ENCODE measurements at regions not wholly inside any gene's neighbourhood (a gene's known extent, or its start where the extent isn't known, plus 50 kb on each side); places are given as distances from the start of the nearest gene placed in this dataset.
"Not testable (repeated sequence)": the region's sequence is repeated elsewhere in the genome, so short reads cannot be mapped to it uniquely, and the experiment has no call there.

- Histone ChIP-seq H3K9me2 (no peaks in the 10 kb centered on the region), H3K9ac (no peak overlapping the region), H3F3A (replicated peaks; ENCODE audit: insufficient read depth) (no peaks in the 10 kb centered on the region), H3K27ac (ENCODE audit: low read depth in 2 of 2, low read length in 1 of 2) (no peak overlapping the region), H3K79me2 (ENCODE audit: insufficient read depth) (no peaks in the 10 kb centered on the region), H3K4me1 (ENCODE audit: control insufficient read depth in 1 of 2, insufficient read depth in 2 of 2, low read depth in 1 of 2, low read length in 1 of 2) (no peaks in the 10 kb centered on the region), H3K27me3 (ENCODE audit: insufficient read depth) (no peaks in the 10 kb centered on the region), H4K20me1 (ENCODE audit: insufficient read depth) (no peaks in the 10 kb centered on the region), H2AFZ (ENCODE audit: low read depth) (no peak overlapping the region), H3K4me2 (no peak overlapping the region), H3K36me3 (replicated peaks in 1 of 2; ENCODE audit: control insufficient read depth in 1 of 2, insufficient read depth in 2 of 2, low read length in 1 of 2) (no peaks in the 10 kb centered on the region), H3K4me3 (ENCODE audit: low read depth in 2 of 2, low read length in 1 of 2) (no peak overlapping the region), H3K9me3 (no peaks in the 10 kb centered on the region)
- CTCF ChIA-PET: no interaction called here
- no peak for TF ChIP-seq NRF1 (IDR thresholded peaks at IDR 0.05; ENCODE audit: low read depth, low read length)
- TF ChIP-seq MEF2A (IDR thresholded peaks at IDR 0.05; ENCODE audit: borderline replicate concordance, low read depth): no peak
- TF ChIP-seq, protein P1, sequence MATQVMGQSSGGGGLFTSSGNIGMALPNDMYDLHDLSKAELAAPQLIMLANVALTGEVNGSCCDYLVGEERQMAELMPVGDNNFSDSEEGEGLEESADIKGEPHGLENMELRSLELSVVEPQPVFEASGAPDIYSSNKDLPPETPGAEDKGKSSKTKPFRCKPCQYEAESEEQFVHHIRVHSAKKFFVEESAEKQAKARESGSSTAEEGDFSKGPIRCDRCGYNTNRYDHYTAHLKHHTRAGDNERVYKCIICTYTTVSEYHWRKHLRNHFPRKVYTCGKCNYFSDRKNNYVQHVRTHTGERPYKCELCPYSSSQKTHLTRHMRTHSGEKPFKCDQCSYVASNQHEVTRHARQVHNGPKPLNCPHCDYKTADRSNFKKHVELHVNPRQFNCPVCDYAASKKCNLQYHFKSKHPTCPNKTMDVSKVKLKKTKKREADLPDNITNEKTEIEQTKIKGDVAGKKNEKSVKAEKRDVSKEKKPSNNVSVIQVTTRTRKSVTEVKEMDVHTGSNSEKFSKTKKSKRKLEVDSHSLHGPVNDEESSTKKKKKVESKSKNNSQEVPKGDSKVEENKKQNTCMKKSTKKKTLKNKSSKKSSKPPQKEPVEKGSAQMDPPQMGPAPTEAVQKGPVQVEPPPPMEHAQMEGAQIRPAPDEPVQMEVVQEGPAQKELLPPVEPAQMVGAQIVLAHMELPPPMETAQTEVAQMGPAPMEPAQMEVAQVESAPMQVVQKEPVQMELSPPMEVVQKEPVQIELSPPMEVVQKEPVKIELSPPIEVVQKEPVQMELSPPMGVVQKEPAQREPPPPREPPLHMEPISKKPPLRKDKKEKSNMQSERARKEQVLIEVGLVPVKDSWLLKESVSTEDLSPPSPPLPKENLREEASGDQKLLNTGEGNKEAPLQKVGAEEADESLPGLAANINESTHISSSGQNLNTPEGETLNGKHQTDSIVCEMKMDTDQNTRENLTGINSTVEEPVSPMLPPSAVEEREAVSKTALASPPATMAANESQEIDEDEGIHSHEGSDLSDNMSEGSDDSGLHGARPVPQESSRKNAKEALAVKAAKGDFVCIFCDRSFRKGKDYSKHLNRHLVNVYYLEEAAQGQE (IDR thresholded peaks at IDR 0.05; ENCODE audit: low read depth, low read length): no peak
- TF ChIP-seq, protein P2, sequence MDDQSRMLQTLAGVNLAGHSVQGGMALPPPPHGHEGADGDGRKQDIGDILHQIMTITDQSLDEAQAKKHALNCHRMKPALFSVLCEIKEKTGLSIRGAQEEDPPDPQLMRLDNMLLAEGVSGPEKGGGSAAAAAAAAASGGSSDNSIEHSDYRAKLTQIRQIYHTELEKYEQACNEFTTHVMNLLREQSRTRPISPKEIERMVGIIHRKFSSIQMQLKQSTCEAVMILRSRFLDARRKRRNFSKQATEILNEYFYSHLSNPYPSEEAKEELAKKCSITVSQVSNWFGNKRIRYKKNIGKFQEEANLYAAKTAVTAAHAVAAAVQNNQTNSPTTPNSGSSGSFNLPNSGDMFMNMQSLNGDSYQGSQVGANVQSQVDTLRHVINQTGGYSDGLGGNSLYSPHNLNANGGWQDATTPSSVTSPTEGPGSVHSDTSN (IDR thresholded peaks at IDR 0.05): no peak
- TF ChIP-seq, protein P3, sequence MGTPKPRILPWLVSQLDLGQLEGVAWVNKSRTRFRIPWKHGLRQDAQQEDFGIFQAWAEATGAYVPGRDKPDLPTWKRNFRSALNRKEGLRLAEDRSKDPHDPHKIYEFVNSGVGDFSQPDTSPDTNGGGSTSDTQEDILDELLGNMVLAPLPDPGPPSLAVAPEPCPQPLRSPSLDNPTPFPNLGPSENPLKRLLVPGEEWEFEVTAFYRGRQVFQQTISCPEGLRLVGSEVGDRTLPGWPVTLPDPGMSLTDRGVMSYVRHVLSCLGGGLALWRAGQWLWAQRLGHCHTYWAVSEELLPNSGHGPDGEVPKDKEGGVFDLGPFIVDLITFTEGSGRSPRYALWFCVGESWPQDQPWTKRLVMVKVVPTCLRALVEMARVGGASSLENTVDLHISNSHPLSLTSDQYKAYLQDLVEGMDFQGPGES (IDR thresholded peaks at IDR 0.05; ENCODE audit: low read depth, low read length): no peak
- DNase-seq: no peak
- POLR2A ChIA-PET: no interaction called here
- whole genome bisulfite sequencing (ENCODE audit: low lambda C conversion rate): 22% methylated on average over 3 of the region's 3 CpGs
These were observed 308.7 kb upstream of the TFAP2D start for GRCh38 chr6:50404643-50405042.

DNA sequence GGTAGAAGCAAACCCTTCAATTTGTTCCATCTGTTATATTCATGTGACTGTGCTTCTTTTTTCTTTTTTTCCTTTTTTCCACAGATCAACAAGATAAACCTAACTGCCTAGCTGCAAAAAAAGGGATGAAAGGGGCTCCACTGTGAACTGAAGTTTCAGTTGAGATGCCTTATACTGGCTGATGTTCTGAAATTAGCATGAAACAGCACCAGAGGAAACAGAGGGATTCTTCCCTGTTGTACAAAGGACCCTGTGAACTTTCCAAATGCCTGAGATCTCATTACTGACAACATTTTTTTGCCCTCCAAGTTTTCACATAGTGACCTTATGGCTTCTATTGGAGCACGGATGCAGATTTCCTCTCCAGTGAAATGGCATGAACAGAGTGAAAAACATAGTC lies 302.7 kb upstream of the TFAP2D start:
- TF ChIP-seq FOXM1 (IDR thresholded peaks at IDR 0.05; ENCODE audit: low read depth) (no peak), MXI1 (IDR thresholded peaks at IDR 0.05; ENCODE audit: low read depth, low read length) (no peak), SIN3A (IDR thresholded peaks at IDR 0.05; ENCODE audit: borderline replicate concordance, low read depth, low read length) (no peak), RXRA (IDR thresholded peaks at IDR 0.05; ENCODE audit: borderline replicate concordance, low read depth) (no peak), YY1 (IDR thresholded peaks at IDR 0.05; ENCODE audit: low read depth) (no peak), TAF1 (IDR thresholded peaks at IDR 0.05; ENCODE audit: borderline replicate concordance, low read depth, low read length) (no peak), TEAD4 (IDR thresholded peaks at IDR 0.05; ENCODE audit: borderline replicate concordance, insufficient read depth) (no peak), MEF2A (IDR thresholded peaks at IDR 0.05; ENCODE audit: borderline replicate concordance, low read depth) (no peak), RFX5 (IDR thresholded peaks at IDR 0.05; ENCODE audit: low read length) (no peak), FOSL2 (IDR thresholded peaks at IDR 0.05; ENCODE audit: borderline replicate concordance, low read depth) (no peak)
- TF ChIP-seq, protein P4, sequence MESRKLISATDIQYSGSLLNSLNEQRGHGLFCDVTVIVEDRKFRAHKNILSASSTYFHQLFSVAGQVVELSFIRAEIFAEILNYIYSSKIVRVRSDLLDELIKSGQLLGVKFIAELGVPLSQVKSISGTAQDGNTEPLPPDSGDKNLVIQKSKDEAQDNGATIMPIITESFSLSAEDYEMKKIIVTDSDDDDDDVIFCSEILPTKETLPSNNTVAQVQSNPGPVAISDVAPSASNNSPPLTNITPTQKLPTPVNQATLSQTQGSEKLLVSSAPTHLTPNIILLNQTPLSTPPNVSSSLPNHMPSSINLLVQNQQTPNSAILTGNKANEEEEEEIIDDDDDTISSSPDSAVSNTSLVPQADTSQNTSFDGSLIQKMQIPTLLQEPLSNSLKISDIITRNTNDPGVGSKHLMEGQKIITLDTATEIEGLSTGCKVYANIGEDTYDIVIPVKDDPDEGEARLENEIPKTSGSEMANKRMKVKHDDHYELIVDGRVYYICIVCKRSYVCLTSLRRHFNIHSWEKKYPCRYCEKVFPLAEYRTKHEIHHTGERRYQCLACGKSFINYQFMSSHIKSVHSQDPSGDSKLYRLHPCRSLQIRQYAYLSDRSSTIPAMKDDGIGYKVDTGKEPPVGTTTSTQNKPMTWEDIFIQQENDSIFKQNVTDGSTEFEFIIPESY (IDR thresholded peaks at IDR 0.05; ENCODE audit: borderline replicate concordance, low read depth): no peak
- WGBS (ENCODE audit: low lambda C conversion rate): 29% methylated on average over 1 of the region's 1 CpG
- Histone ChIP-seq H3K36me3 (replicated peaks in 1 of 2; ENCODE audit: control insufficient read depth in 1 of 2, insufficient read depth in 2 of 2, low read length in 1 of 2) (no peaks in the 10 kb centered on the region), H3K4me3 (ENCODE audit: low read depth in 2 of 2, low read length in 1 of 2) (no peak overlapping the region), H3K27me3 (ENCODE audit: insufficient read depth) (no peaks in the 10 kb centered on the region), H3K4me1 (ENCODE audit: control insufficient read depth in 1 of 2, insufficient read depth in 2 of 2, low read depth in 1 of 2, low read length in 1 of 2) (no peaks in the 10 kb centered on the region), H3K9me2 (no peaks in the 10 kb centered on the region), H3F3A (replicated peaks; ENCODE audit: insufficient read depth) (no peaks in the 10 kb centered on the region), H3K4me2 (no peak overlapping the region), H3K9ac (no peak overlapping the region), H2AFZ (ENCODE audit: low read depth) (no peak overlapping the region), H3K27ac (ENCODE audit: low read depth in 2 of 2, low read length in 1 of 2) (no peak overlapping the region), H3K9me3 (no peaks in the 10 kb centered on the region), H3K79me2 (ENCODE audit: insufficient read depth) (no peaks in the 10 kb centered on the region), H4K20me1 (ENCODE audit: insufficient read depth) (no peaks in the 10 kb centered on the region)
- no peak for DNase-seq
- ChIA-PET CTCF (no interaction called here), POLR2A (no interaction called here)

DNA sequence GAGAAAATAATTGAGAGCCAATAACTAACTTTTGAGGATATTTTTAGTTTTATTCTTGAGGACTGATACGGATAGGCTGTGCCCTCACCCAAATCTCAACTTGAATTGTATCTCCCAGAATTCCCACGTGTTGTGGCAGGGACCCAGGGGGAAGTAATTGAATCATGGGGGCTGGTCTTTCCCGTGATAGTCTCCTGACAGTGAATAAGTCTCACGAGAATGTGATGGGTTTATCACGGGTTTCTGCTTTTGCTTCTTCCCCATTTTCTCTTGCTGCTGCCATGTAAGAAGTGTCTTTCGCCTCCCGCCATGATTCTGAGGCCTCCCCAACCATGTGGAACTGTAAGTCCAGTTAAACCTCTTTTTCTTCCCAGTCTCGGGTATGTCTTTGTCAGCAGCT lies 292.3 kb upstream of the TFAP2D start:
- WGBS (ENCODE audit: low lambda C conversion rate): 38% methylated on average over 8 of the region's 8 CpGs
- DNase-seq; H3K4me2 ChIP-seq; H3K9me2 ChIP-seq; H3K4me3 ChIP-seq (ENCODE audit: low read depth in 2 of 2, low read length in 1 of 2); H3K27me3 ChIP-seq (ENCODE audit: insufficient read depth); H3K9ac ChIP-seq; H3K36me3 ChIP-seq (replicated peaks in 1 of 2; ENCODE audit: control insufficient read depth in 1 of 2, insufficient read depth in 2 of 2, low read length in 1 of 2); H2AFZ ChIP-seq (ENCODE audit: low read depth); H4K20me1 ChIP-seq (ENCODE audit: insufficient read depth); H3K9me3 ChIP-seq; POLR2A ChIA-PET; H3F3A ChIP-seq (replicated peaks; ENCODE audit: insufficient read depth); H3K79me2 ChIP-seq (ENCODE audit: insufficient read depth); CTCF ChIA-PET; H3K4me1 ChIP-seq (ENCODE audit: control insufficient read depth in 1 of 2, insufficient read depth in 2 of 2, low read depth in 1 of 2, low read length in 1 of 2); H3K27ac ChIP-seq (ENCODE audit: low read depth in 2 of 2, low read length in 1 of 2): not testable (repeated sequence)
